ENCODE measurements at regions not wholly inside any gene's neighbourhood (a gene's known extent, or its start where the extent isn't known, plus 50 kb on each side); places are given as distances from the start of the nearest gene placed in this dataset.

DNA sequence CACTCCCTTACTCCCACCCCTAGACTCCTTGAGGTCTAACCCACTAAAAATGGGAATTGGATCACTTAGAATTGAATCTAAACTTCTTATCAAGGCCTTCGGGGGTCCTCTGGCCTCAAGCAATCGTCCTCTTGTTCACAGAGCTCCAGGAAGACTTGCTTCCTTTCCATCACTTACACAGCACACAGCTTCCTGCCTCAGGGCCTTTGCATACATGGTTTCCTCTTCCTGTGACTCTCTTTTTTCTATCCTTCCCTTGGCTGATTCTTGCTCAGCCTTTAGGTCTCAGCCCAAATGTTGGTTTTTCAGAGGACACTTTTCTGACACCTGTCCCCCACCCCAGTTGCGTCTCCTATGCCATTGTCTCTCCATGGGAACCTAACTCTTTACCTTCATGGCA lies 50.0 kb upstream of the ALDH1B1 start:
- intact Hi-C loops (cut with DNase I, micrococcal nuclease): no loop called here
- Histone ChIP-seq H3K9me3 (no peaks in the 10 kb centered on the region), H3K4me3 (no peak overlapping the region), H3K4me1 (ENCODE audit: low read depth) (no peaks in the 10 kb centered on the region), H3K36me3 (ENCODE audit: low read depth) (no peaks in the 10 kb centered on the region)
- no peak for ATAC-seq
- TF ChIP-seq, protein P1, sequence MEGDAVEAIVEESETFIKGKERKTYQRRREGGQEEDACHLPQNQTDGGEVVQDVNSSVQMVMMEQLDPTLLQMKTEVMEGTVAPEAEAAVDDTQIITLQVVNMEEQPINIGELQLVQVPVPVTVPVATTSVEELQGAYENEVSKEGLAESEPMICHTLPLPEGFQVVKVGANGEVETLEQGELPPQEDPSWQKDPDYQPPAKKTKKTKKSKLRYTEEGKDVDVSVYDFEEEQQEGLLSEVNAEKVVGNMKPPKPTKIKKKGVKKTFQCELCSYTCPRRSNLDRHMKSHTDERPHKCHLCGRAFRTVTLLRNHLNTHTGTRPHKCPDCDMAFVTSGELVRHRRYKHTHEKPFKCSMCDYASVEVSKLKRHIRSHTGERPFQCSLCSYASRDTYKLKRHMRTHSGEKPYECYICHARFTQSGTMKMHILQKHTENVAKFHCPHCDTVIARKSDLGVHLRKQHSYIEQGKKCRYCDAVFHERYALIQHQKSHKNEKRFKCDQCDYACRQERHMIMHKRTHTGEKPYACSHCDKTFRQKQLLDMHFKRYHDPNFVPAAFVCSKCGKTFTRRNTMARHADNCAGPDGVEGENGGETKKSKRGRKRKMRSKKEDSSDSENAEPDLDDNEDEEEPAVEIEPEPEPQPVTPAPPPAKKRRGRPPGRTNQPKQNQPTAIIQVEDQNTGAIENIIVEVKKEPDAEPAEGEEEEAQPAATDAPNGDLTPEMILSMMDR (IDR thresholded peaks at IDR 0.05): no peak
- DNase-seq: no peak

- ATAC-seq: no peak
- intact Hi-C loops (cut with DNase I, micrococcal nuclease): no loop called here
- DNase-seq: no peak
- TF ChIP-seq, protein P1 (IDR thresholded peaks at IDR 0.05): no peak
- Histone ChIP-seq H3K36me3 (ENCODE audit: low read depth) (no peaks in the 10 kb centered on the region), H3K4me1 (ENCODE audit: low read depth) (no peaks in the 10 kb centered on the region), H3K9me3 (no peaks in the 10 kb centered on the region), H3K4me3 (no peak overlapping the region)
These were observed 50.4 kb upstream of the ALDH1B1 start for GRCh38 chr9:38342096-38342495.

GRCh38 chr9:38339496-38339895 lies 53.0 kb upstream of the ALDH1B1 start:
- Histone ChIP-seq H3K4me3 (no peak overlapping the region), H3K36me3 (ENCODE audit: low read depth) (no peaks in the 10 kb centered on the region), H3K4me1 (ENCODE audit: low read depth) (no peaks in the 10 kb centered on the region), H3K9me3 (no peaks in the 10 kb centered on the region)
- DNase-seq (peak in 1 of 3 donors; percentile 33), ATAC-seq (peak; percentile 68)
- intact Hi-C loops (cut with DNase I, micrococcal nuclease): no loop called here
- TF ChIP-seq, protein P1 (IDR thresholded peaks at IDR 0.05): no peak

GRCh38 chr9:38339087-38339486 lies 53.4 kb upstream of the ALDH1B1 start:
- DNase-seq (no peak), ATAC-seq (peak; percentile 49)
- Histone ChIP-seq H3K4me3 (no peak overlapping the region), H3K4me1 (ENCODE audit: low read depth) (no peaks in the 10 kb centered on the region), H3K36me3 (ENCODE audit: low read depth) (no peaks in the 10 kb centered on the region), H3K9me3 (no peaks in the 10 kb centered on the region)
- TF ChIP-seq, protein P1 (IDR thresholded peaks at IDR 0.05): no peak
- intact Hi-C loops (cut with DNase I, micrococcal nuclease): no loop called here

DNA sequence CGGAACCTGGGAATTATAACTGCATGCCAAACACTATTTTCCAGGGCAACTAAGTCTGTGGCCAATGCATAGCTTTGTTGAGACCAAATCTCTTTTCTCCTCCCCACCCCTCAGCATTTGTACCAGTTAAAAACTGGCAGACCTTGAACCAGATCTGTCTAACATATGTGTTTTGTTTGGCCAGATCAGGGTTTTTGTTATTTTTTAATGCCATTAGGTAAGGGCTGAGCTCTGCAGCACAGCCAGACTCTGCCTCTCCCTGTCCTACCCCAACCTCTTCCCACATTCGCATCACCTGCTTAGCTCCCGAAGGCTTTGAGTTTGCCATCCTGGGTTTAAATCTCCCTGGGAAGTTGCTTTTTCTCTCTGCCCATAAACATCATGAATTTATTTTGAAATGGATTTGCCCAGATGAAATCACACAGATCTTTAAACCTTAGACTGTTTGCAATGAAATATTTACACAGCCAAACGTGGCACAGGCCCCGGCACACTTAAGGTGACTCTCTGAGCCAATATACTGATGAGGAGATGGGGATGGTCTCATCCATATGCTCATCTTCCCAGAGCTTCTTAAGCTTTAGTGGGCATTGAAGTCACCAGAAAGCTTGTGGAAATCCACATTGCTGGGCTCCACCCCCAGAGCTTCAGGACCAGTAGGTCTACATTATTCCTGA lies 54.0 kb upstream of the ALDH1B1 start:
- ATAC-seq: no peak
- intact Hi-C loops (cut with DNase I, micrococcal nuclease): no loop called here
- TF ChIP-seq, protein P1 (IDR thresholded peaks at IDR 0.05): no peak

More for the DNA sequence above, 54.0 kb upstream of the ALDH1B1 start:
- Histone ChIP-seq H3K4me3 (no peak overlapping the region), H3K4me1 (ENCODE audit: low read depth) (no peaks in the 10 kb centered on the region), H3K9me3 (no peaks in the 10 kb centered on the region), H3K36me3 (ENCODE audit: low read depth) (no peaks in the 10 kb centered on the region)
- no peak for DNase-seq

All from mucosa of descending colon (tissue), 3 donors.